HCT116 (cell line): ENCODE measurements at regions not wholly inside any gene's neighbourhood (a gene's known extent, or its start where the extent isn't known, plus 50 kb on each side); places are given as distances from the start of the nearest gene placed in this dataset.

ENCODE experiments used
- ATAC-seq: fragments of 200-7000 bp; cut with Tn5 transposase; 2 replicates; pipeline ENCODE4 v1.9.1; 2020; ENCODE audit warnings: mild to moderate bottlenecking, moderate library complexity
- BruUV-seq: library from RNA; stranded (reverse); fragments of 400-500 nt; replicated peaks from 2 replicates; lab custom pipeline; 2021; lab: Mats Ljungman, UMichigan
- CTCF ChIA-PET: fragments of 300-600 bp; sonication (Branson Sonifier 250); formaldehyde crosslinking; loops from one replicate; lab custom pipeline; 2021; ENCODE audit warnings: antibody characterized with exemption; lab: Charles Lee
- POLR2A ChIA-PET: fragments of 300-600, 350-600 bp; sonication (Branson Sonifier 250); formaldehyde crosslinking; loops from one replicate; lab custom pipeline; 2021; ENCODE audit warnings: antibody characterized with exemption; lab: Charles Lee
- RAD21 ChIA-PET, 2 experiments: fragments of 300-600 bp; sonication (Branson Sonifier 250); formaldehyde crosslinking; loops; one replicate each; lab custom pipeline; 2023; ENCODE audit warnings: low total read pairs in 2 of 2; ENCODE audit not compliant: uncharacterized antibody in 2 of 2, unreplicated experiment in 2 of 2, low non-redundant PET in 1 of 2; lab: Charles Lee
- DNase-seq: peaks from one replicate; pipeline ENCODE4 v3.0.0-alpha.2; 2010; ENCODE audit warnings: low read depth, low spot score
- H2AFZ ChIP-seq: fragments of 200-600 bp; shearing (Covaris generic), sonication (generic); 2 replicates; pipeline ENCODE4 v1.6.1; 2017; ENCODE audit warnings: low read depth, mixed run types, mixed read lengths, antibody characterized with exemption, low read length; ENCODE audit not compliant: poor library complexity, severe bottlenecking
- H3K27ac ChIP-seq: 2 replicates; pipeline ENCODE4 v1.5.1; 2012; ENCODE audit warnings: low read depth, low read length
- H3K27me3 ChIP-seq: fragments of 200-600 bp; sonication (generic); 2 replicates; pipeline ENCODE4 v1.6.1; 2016; ENCODE audit warnings: mixed run types, low read length, mixed read lengths; ENCODE audit not compliant: insufficient read depth
- H3K36me3 ChIP-seq, 2 experiments: fragments of 200-500 bp in 1 of 2; fragments of 200-600 bp in 1 of 2; sonication (Bioruptor generic) in 1 of 2; sonication (generic) in 1 of 2; 2 replicates each; pipeline versions ENCODE4 v1.5.1 to v1.6.1; 2014 to 2016; ENCODE audit warnings: low read length in 2 of 2, inconsistent platforms in 1 of 2, mixed read lengths in 1 of 2, mixed run types in 1 of 2; ENCODE audit not compliant: insufficient read depth in 2 of 2, control insufficient read depth in 1 of 2
- H3K4me1 ChIP-seq, 2 experiments: fragments of 200-600 bp in 1 of 2; sonication (generic) in 1 of 2; 2 replicates each; pipeline versions ENCODE4 v1.5.1 to v1.6.1; 2012 to 2017; ENCODE audit warnings: low read length in 2 of 2, inconsistent platforms in 1 of 2, mild to moderate bottlenecking in 1 of 2, mixed read lengths in 1 of 2, mixed run types in 1 of 2, moderate library complexity in 1 of 2; ENCODE audit not compliant: insufficient read depth in 2 of 2, control insufficient read depth in 1 of 2
- H3K4me2 ChIP-seq: fragments of 200-600 bp; sonication (generic); 2 replicates; pipeline ENCODE4 v1.6.1; 2017; ENCODE audit warnings: mixed run types, low read length, mixed read lengths
- H3K4me3 ChIP-seq, 2 experiments: fragments of 200-600 bp in 1 of 2; sonication (generic) in 1 of 2; replicated peaks in 1 of 2; 2 replicates each; pipeline ENCODE4 v1.5.1; 2011 to 2016; ENCODE audit warnings: low read length in 2 of 2, control low read depth in 1 of 2, low read depth in 1 of 2, mild to moderate bottlenecking in 1 of 2, mixed read lengths in 1 of 2, mixed run types in 1 of 2
- H3K79me2 ChIP-seq: fragments of 200-600 bp; sonication (generic); 2 replicates; pipeline ENCODE4 v1.6.1; 2017; ENCODE audit warnings: mild to moderate bottlenecking, mixed run types, low read length, moderate library complexity, mixed read lengths; ENCODE audit not compliant: insufficient read depth
- H3K9ac ChIP-seq: fragments of 200-600 bp; sonication (generic); 2 replicates; pipeline ENCODE4 v1.6.1; 2016; ENCODE audit warnings: low read length, mixed read lengths
- H3K9me2 ChIP-seq: fragments of 200-600 bp; sonication (generic), shearing (Covaris generic); 2 replicates; pipeline ENCODE4 v1.6.1; 2017; ENCODE audit warnings: mixed run types, mild to moderate bottlenecking, moderate library complexity; ENCODE audit not compliant: insufficient read depth
- H3K9me3 ChIP-seq, 2 experiments: fragments of 200-500 bp in 1 of 2; fragments of 200-600 bp in 1 of 2; sonication (Bioruptor generic) in 1 of 2; sonication (generic) in 1 of 2; 2 replicates each; pipeline ENCODE4 v1.6.1; 2014 to 2017; ENCODE audit warnings: low read length in 2 of 2, mixed read lengths in 2 of 2, inconsistent platforms in 1 of 2, low read depth in 1 of 2, mild to moderate bottlenecking in 1 of 2, mixed run types in 1 of 2, moderate library complexity in 1 of 2; ENCODE audit not compliant: control insufficient read depth in 1 of 2, insufficient read depth in 1 of 2
- H4K20me1 ChIP-seq: fragments of 200-600 bp; sonication (generic), shearing (Covaris generic); 2 replicates; pipeline ENCODE4 v1.6.1; 2017; ENCODE audit warnings: mixed run types, mild to moderate bottlenecking, moderate library complexity; ENCODE audit not compliant: insufficient read depth
- CBX3 ChIP-seq: IDR thresholded peaks from 2 replicates; pipeline ENCODE4 v1.6.1; 2012; ENCODE audit warnings: low read depth
- CEBPB ChIP-seq: IDR thresholded peaks from 2 replicates; pipeline ENCODE4 v1.6.1; 2012; ENCODE audit warnings: low read depth
- EGR1 ChIP-seq: IDR thresholded peaks from 2 replicates; pipeline ENCODE4 v1.6.1; 2012; ENCODE audit warnings: low read depth
- ELF1 ChIP-seq: IDR thresholded peaks from 2 replicates; pipeline ENCODE4 v1.6.1; 2012; ENCODE audit warnings: low read depth, borderline replicate concordance
- EZH2 ChIP-seq: fragments of 200-600 bp; sonication (generic); IDR thresholded peaks from 2 replicates; pipeline ENCODE4 v1.6.1; 2017; ENCODE audit warnings: antibody characterized with exemption, mixed run types
- EZH2phosphoT487 ChIP-seq: fragments of 200-600 bp; IDR thresholded peaks from 2 replicates; pipeline ENCODE4 v1.6.1; 2018; ENCODE audit warnings: antibody characterized with exemption, borderline replicate concordance
- FOSL1 ChIP-seq: IDR thresholded peaks from 2 replicates; pipeline ENCODE4 v1.6.1; 2012; ENCODE audit warnings: low read depth
- MAX ChIP-seq: IDR thresholded peaks from 2 replicates; pipeline ENCODE4 v1.6.1; 2012
- RAD21 ChIP-seq: IDR thresholded peaks from 2 replicates; pipeline ENCODE4 v1.6.1; 2012; ENCODE audit warnings: low read depth, mild to moderate bottlenecking
- SRF ChIP-seq: IDR thresholded peaks from 2 replicates; pipeline ENCODE4 v1.6.1; 2012; ENCODE audit warnings: low read depth
- TCF7L2 ChIP-seq: IDR thresholded peaks from 2 replicates; pipeline ENCODE4 v1.7.0; 2011; ENCODE audit warnings: borderline replicate concordance, inconsistent platforms; ENCODE audit not compliant: insufficient read depth, insufficient read length; ENCODE audit errors: extremely low read depth
- YY1 ChIP-seq: IDR thresholded peaks from 2 replicates; pipeline ENCODE4 v1.6.1; 2011; ENCODE audit warnings: low read length, low read depth, moderate library complexity, mild to moderate bottlenecking; ENCODE audit not compliant: insufficient replicate concordance; ENCODE audit errors: extremely low read depth
- ZBTB33 ChIP-seq: IDR thresholded peaks from 2 replicates; pipeline ENCODE4 v1.6.1; 2011; ENCODE audit warnings: mild to moderate bottlenecking, low read length, moderate library complexity; ENCODE audit not compliant: insufficient replicate concordance; ENCODE audit errors: extremely low read depth
- ZFX ChIP-seq: fragments of 450-650 bp; IDR thresholded peaks from 2 replicates; pipeline ENCODE4 v1.6.1; 2017
- ZNF274 ChIP-seq: fragments of 200-500 bp; sonication (Bioruptor generic); IDR thresholded peaks from 2 replicates; pipeline ENCODE4 v1.6.1; 2014; ENCODE audit warnings: mild to moderate bottlenecking, low read depth, low read length, inconsistent platforms
- intact Hi-C: fragments of 100-400 bp; cut with micrococcal nuclease; formaldehyde crosslinking; loops from 2 replicates; pipeline ENCODE4 v1.10.0; 2022
- TF ChIP-seq, protein P1 (sequence below): IDR thresholded peaks from 2 replicates; pipeline ENCODE4 v1.6.1; 2012; ENCODE audit warnings: low read depth
- TF ChIP-seq, protein P2 (sequence below), 3 experiments: fragments of 200-600 bp in 1 of 3; sonication (generic) in 1 of 3; IDR thresholded peaks in 2 of 3; conservative IDR thresholded peaks in 1 of 3; 2 replicates each; pipeline ENCODE4 v1.5.1; 2012 to 2017; ENCODE audit warnings: low read depth in 2 of 3, low read length in 2 of 3, antibody characterized with exemption in 1 of 3, borderline replicate concordance in 1 of 3, control low read depth in 1 of 3, mild to moderate bottlenecking in 1 of 3, mixed read lengths in 1 of 3, mixed run types in 1 of 3, moderate library complexity in 1 of 3; ENCODE audit not compliant: insufficient read depth in 1 of 3

DNA sequence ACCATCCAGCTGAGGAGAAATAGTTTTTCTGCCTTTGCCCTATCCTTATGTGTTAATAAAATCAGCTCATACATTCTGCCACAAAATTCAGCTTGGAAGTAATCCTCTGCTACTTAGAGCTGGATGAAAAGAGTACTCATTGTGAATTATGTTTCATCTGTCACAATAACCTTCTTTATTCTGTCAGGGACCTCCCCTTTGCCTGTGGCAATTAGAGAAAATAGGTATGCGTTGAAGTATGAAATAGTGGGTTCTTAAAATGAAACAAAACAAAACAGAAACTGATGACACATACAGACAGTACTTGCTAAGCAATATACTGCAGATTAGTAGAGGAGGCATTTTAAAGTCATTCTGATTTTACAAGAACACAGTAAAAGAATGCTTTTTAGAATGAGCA lies 578.5 kb downstream of the USP25 start:
- Histone ChIP-seq H2AFZ (no peak overlapping the region), H3K9me2 (no peaks in the 10 kb centered on the region), H3K4me1 (no peaks in the 10 kb centered on the region), H3K36me3 (no peaks in the 10 kb centered on the region), H3K27ac (no peak overlapping the region)
- intact Hi-C loops: no loop called here
- ChIA-PET POLR2A (no interaction called here), RAD21 (no interaction called here)
- no TSS peak for BruUV-seq
- TF ChIP-seq ELF1 (no peak), ZNF274 (no peak), MAX (no peak), RAD21 (no peak), ZFX (no peak), EZH2phosphoT487 (no peak), ZBTB33 (no peak), CBX3 (no peak), TCF7L2 (no peak), FOSL1 (no peak), EGR1 (no peak), EZH2 (no peak), YY1 (no peak), SRF (no peak), CEBPB (no peak)
- TF ChIP-seq, protein P1, sequence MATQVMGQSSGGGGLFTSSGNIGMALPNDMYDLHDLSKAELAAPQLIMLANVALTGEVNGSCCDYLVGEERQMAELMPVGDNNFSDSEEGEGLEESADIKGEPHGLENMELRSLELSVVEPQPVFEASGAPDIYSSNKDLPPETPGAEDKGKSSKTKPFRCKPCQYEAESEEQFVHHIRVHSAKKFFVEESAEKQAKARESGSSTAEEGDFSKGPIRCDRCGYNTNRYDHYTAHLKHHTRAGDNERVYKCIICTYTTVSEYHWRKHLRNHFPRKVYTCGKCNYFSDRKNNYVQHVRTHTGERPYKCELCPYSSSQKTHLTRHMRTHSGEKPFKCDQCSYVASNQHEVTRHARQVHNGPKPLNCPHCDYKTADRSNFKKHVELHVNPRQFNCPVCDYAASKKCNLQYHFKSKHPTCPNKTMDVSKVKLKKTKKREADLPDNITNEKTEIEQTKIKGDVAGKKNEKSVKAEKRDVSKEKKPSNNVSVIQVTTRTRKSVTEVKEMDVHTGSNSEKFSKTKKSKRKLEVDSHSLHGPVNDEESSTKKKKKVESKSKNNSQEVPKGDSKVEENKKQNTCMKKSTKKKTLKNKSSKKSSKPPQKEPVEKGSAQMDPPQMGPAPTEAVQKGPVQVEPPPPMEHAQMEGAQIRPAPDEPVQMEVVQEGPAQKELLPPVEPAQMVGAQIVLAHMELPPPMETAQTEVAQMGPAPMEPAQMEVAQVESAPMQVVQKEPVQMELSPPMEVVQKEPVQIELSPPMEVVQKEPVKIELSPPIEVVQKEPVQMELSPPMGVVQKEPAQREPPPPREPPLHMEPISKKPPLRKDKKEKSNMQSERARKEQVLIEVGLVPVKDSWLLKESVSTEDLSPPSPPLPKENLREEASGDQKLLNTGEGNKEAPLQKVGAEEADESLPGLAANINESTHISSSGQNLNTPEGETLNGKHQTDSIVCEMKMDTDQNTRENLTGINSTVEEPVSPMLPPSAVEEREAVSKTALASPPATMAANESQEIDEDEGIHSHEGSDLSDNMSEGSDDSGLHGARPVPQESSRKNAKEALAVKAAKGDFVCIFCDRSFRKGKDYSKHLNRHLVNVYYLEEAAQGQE: no peak
- TF ChIP-seq, protein P2, sequence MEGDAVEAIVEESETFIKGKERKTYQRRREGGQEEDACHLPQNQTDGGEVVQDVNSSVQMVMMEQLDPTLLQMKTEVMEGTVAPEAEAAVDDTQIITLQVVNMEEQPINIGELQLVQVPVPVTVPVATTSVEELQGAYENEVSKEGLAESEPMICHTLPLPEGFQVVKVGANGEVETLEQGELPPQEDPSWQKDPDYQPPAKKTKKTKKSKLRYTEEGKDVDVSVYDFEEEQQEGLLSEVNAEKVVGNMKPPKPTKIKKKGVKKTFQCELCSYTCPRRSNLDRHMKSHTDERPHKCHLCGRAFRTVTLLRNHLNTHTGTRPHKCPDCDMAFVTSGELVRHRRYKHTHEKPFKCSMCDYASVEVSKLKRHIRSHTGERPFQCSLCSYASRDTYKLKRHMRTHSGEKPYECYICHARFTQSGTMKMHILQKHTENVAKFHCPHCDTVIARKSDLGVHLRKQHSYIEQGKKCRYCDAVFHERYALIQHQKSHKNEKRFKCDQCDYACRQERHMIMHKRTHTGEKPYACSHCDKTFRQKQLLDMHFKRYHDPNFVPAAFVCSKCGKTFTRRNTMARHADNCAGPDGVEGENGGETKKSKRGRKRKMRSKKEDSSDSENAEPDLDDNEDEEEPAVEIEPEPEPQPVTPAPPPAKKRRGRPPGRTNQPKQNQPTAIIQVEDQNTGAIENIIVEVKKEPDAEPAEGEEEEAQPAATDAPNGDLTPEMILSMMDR (IDR thresholded peaks at IDR 0.05 in 2 of 3, conservative IDR thresholded peaks at IDR 0.05 in 1 of 3; ENCODE audit: borderline replicate concordance in 1 of 3, insufficient read depth in 1 of 3, low read depth in 2 of 3, low read length in 2 of 3): no peak
- TF ChIP-seq, all 23 proteins: peak for 0
- H3K79me2 ChIP-seq: no peaks in the 10 kb centered on the region
- H3K4me3 ChIP-seq: no peak overlapping the region
- no peak for DNase-seq
- no peak overlapping the region for H3K9ac ChIP-seq
- no peaks in the 10 kb centered on the region for H3K27me3 ChIP-seq
- H3K9me3 ChIP-seq: peaks cover 8 to 16% of the 10 kb centered on the region in 2 experiments; a peak in 3 of 4 replicates
- H3K4me2 ChIP-seq: no peak overlapping the region
- no peak for ATAC-seq
- H4K20me1 ChIP-seq: no peaks in the 10 kb centered on the region
- CTCF ChIA-PET: no interaction called here
